BLaER1 (cell line): ENCODE measurements at regions not wholly inside any gene's neighbourhood (a gene's known extent, or its start where the extent isn't known, plus 50 kb on each side); places are given as distances from the start of the nearest gene placed in this dataset.
"Not testable (repeated sequence)": the region's sequence is repeated elsewhere in the genome, so short reads cannot be mapped to it uniquely, and the experiment has no call there.

Source experiments
- H3K27ac ChIP-seq: shearing (Covaris generic); formaldehyde crosslinking; 2 replicates; pipeline ENCODE4 v1.8.1; 2022
- H3K27me3 ChIP-seq: shearing (Covaris generic); formaldehyde crosslinking; 2 replicates; pipeline ENCODE4 v1.8.1; 2022
- H3K36me3 ChIP-seq: shearing (Covaris generic); formaldehyde crosslinking; 2 replicates; pipeline ENCODE4 v1.8.1; 2022
- H3K4me1 ChIP-seq: shearing (Covaris generic); formaldehyde crosslinking; 2 replicates; pipeline ENCODE4 v1.8.1; 2022
- H3K4me2 ChIP-seq: shearing (Covaris generic); formaldehyde crosslinking; 2 replicates; pipeline ENCODE4 v1.8.1; 2022
- H3K4me3 ChIP-seq: shearing (Covaris generic); formaldehyde crosslinking; 2 replicates; pipeline ENCODE4 v1.8.1; 2022
- H3K9ac ChIP-seq: shearing (Covaris generic); formaldehyde crosslinking; 2 replicates; pipeline ENCODE4 v1.8.1; 2022
- H3K9me3 ChIP-seq: shearing (Covaris generic); formaldehyde crosslinking; 2 replicates; pipeline ENCODE4 v1.8.1; 2022
- H4K20me1 ChIP-seq: shearing (Covaris generic); formaldehyde crosslinking; 2 replicates; pipeline ENCODE4 v1.8.1; 2022
- Cebpa-rat ChIP-seq: shearing (Covaris generic); IDR thresholded peaks from 2 replicates; pipeline ENCODE4 v1.8.1; 2022

GRCh38 chr9:61670616-61671015 is 480.8 kb downstream of the SPATA31A7 start:
- Histone ChIP-seq H3K4me3 (no peak overlapping the region), H3K27me3 (no peaks in the 10 kb centered on the region), H3K9ac (no peak overlapping the region), H3K36me3 (no peaks in the 10 kb centered on the region), H3K27ac (no peak overlapping the region), H3K4me1 (no peaks in the 10 kb centered on the region), H3K4me2 (no peak overlapping the region), H3K9me3 (peaks cover 52% of the 10 kb centered on the region), H4K20me1 (no peaks in the 10 kb centered on the region)
- TF ChIP-seq Cebpa-rat, result no peak

GRCh38 chr9:61671276-61671973 is 481.6 kb downstream of the SPATA31A7 start:
- Histone ChIP-seq H3K36me3 (no peaks in the 10 kb centered on the region), H4K20me1 (no peaks in the 10 kb centered on the region), H3K27ac (no peak overlapping the region), H3K9ac (no peak overlapping the region), H3K9me3 (peaks cover 51% of the 10 kb centered on the region), H3K27me3 (no peaks in the 10 kb centered on the region), H3K4me2 (no peak overlapping the region), H3K4me3 (no peak overlapping the region), H3K4me1 (no peaks in the 10 kb centered on the region)
- no peak for TF ChIP-seq Cebpa-rat

GRCh38 chr9:61672107-61672541 is 482.3 kb downstream of the SPATA31A7 start:
- not testable (repeated sequence) for H3K9ac ChIP-seq, H3K27me3 ChIP-seq, H3K27ac ChIP-seq, H3K4me3 ChIP-seq, H4K20me1 ChIP-seq, H3K4me1 ChIP-seq, H3K36me3 ChIP-seq, H3K4me2 ChIP-seq
- H3K9me3 ChIP-seq, result peaks cover 44% of the 10 kb centered on the region

GRCh38 chr9:61672645-61673167 is 482.9 kb downstream of the SPATA31A7 start:
- not testable (repeated sequence) for H3K4me3 ChIP-seq, H4K20me1 ChIP-seq, H3K4me1 ChIP-seq, H3K27ac ChIP-seq, H3K4me2 ChIP-seq, H3K27me3 ChIP-seq, H3K9ac ChIP-seq, H3K36me3 ChIP-seq
- peaks cover 38% of the 10 kb centered on the region for H3K9me3 ChIP-seq

- Histone ChIP-seq H3K27ac (no peak overlapping the region), H3K27me3 (no peaks in the 10 kb centered on the region), H3K9ac (no peak overlapping the region), H3K9me3 (peaks cover 33% of the 10 kb centered on the region), H3K36me3 (no peaks in the 10 kb centered on the region), H3K4me2 (no peak overlapping the region), H4K20me1 (no peaks in the 10 kb centered on the region), H3K4me1 (no peaks in the 10 kb centered on the region), H3K4me3 (no peak overlapping the region)
- no peak for TF ChIP-seq Cebpa-rat
Observed at GRCh38 chr9:61673247-61673646, 483.4 kb downstream of the SPATA31A7 start.

GRCh38 chr9:61673664-61674381 is 484.0 kb downstream of the SPATA31A7 start:
- no peak overlapping the region for H3K4me3 ChIP-seq
- no peak for TF ChIP-seq Cebpa-rat
- H3K27ac ChIP-seq, result no peak overlapping the region
- no peak overlapping the region for H3K9ac ChIP-seq
- no peaks in the 10 kb centered on the region for H3K36me3 ChIP-seq
- H3K9me3 ChIP-seq, result peaks cover 28% of the 10 kb centered on the region
- no peaks in the 10 kb centered on the region for H3K27me3 ChIP-seq
- H4K20me1 ChIP-seq, result no peaks in the 10 kb centered on the region
- H3K4me1 ChIP-seq, result no peaks in the 10 kb centered on the region
- no peak overlapping the region for H3K4me2 ChIP-seq

- Histone ChIP-seq H4K20me1 (no peaks in the 10 kb centered on the region), H3K36me3 (no peaks in the 10 kb centered on the region), H3K4me2 (no peak overlapping the region), H3K9ac (no peak overlapping the region), H3K4me1 (no peaks in the 10 kb centered on the region), H3K27me3 (no peaks in the 10 kb centered on the region), H3K9me3 (peaks cover 23% of the 10 kb centered on the region), H3K4me3 (no peak overlapping the region), H3K27ac (no peak overlapping the region)
- TF ChIP-seq Cebpa-rat, result no peak
Observed at GRCh38 chr9:61674465-61674864, 484.6 kb downstream of the SPATA31A7 start.

GRCh38 chr9:61674882-61675281 is 485.0 kb downstream of the SPATA31A7 start:
- Histone ChIP-seq H3K9me3 (peaks cover 19% of the 10 kb centered on the region), H3K27ac (no peak overlapping the region), H3K36me3 (no peaks in the 10 kb centered on the region), H3K4me1 (no peaks in the 10 kb centered on the region), H3K4me3 (no peak overlapping the region), H3K4me2 (no peak overlapping the region), H3K9ac (no peak overlapping the region), H4K20me1 (no peaks in the 10 kb centered on the region), H3K27me3 (no peaks in the 10 kb centered on the region)
- TF ChIP-seq Cebpa-rat, result no peak
